SJSA1 (cell line): ENCODE measurements at regions not wholly inside any gene's neighbourhood (a gene's known extent, or its start where the extent isn't known, plus 50 kb on each side); places are given as distances from the start of the nearest gene placed in this dataset.

Experiments
- DNase-seq, 2 experiments: peaks; one replicate each; pipeline ENCODE4 v3.0.0-alpha.2; 2015 to 2020; ENCODE audit warnings: low spot score in 2 of 2, low read depth in 1 of 2
- H3K27ac ChIP-seq: fragments of 250-450 bp; sonication (Bioruptor Pico); 2 replicates; pipeline ENCODE4 v1.5.1; 2020; ENCODE audit warnings: mild to moderate bottlenecking, moderate library complexity
- H3K27me3 ChIP-seq: fragments of 250-450 bp; sonication (Bioruptor Pico); replicated peaks from 2 replicates; pipeline ENCODE4 v1.5.1; 2020; ENCODE audit warnings: mild to moderate bottlenecking, moderate library complexity
- H3K36me3 ChIP-seq: fragments of 250-450 bp; sonication (Bioruptor Pico); 2 replicates; pipeline ENCODE4 v1.5.1; 2020; ENCODE audit warnings: mild to moderate bottlenecking
- H3K4me1 ChIP-seq: fragments of 250-450 bp; sonication (Bioruptor Pico); replicated peaks from 2 replicates; pipeline ENCODE4 v1.6.1; 2021; ENCODE audit warnings: mild to moderate bottlenecking
- H3K4me3 ChIP-seq: fragments of 250-450 bp; sonication (Bioruptor Pico); 2 replicates; pipeline ENCODE4 v1.5.1; 2020; ENCODE audit warnings: mild to moderate bottlenecking
- H3K9me3 ChIP-seq: fragments of 250-450 bp; sonication (Bioruptor Pico); replicated peaks from 2 replicates; pipeline ENCODE4 v1.5.1; 2020; ENCODE audit warnings: mild to moderate bottlenecking

DNA sequence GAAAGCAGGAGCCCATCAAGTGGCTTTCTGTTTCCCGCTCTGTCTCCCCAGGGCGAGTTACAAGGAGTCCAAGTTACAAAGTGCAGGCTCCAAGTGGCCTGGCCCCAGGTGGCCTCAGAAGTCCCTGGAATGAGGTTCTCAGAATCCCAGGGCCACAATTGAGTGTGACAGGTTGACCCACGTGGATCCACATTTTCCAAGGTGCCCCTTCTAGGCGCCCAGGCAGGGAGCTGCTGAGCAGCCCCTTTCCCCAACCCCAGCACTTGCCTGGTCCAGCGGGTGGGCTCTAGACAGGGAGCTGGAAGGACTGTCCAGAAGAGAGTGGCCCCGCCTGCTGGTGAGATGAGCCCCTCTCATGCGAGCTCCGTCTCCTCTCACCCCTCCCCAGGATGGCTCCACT lies 253.4 kb downstream of the CYP26B1 start:
- no peaks in the 10 kb centered on the region for H3K36me3 ChIP-seq
- DNase-seq, result no peak
- H3K9me3 ChIP-seq, result no peaks in the 10 kb centered on the region
- 0 out of 2 replicates have a peak, but pooled peaks cover 3% of the 10 kb centered on the region for H3K4me1 ChIP-seq
- H3K27ac ChIP-seq, result no peak overlapping the region
- H3K27me3 ChIP-seq, result no peaks in the 10 kb centered on the region
- H3K4me3 ChIP-seq, result no peak overlapping the region

DNA sequence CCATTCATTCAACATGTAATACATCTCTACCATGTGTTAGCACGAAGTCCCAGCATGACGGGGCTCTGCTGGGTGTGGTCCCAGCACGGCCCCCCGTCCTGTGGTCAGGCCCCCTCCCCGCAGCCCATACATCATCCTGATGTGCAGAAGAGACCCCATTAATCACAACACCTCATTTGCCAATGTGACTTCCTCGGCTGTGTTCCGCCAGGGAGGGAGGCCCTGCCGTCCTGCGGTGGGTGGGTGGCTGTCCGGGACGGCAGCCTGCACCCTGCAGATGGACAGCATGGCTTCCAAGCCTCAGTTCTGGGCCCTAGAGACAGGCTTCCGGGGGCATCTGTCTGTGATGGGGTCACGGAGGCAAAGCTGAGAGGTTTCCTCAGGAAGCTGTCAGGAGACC lies 254.0 kb downstream of the CYP26B1 start:
- Histone ChIP-seq H3K27me3 (no peaks in the 10 kb centered on the region), H3K4me3 (no peak overlapping the region), H3K27ac (no peak overlapping the region), H3K36me3 (no peaks in the 10 kb centered on the region), H3K9me3 (no peaks in the 10 kb centered on the region), H3K4me1 (0 out of 2 replicates have a peak, but pooled peaks cover 3% of the 10 kb centered on the region)
- no peak for DNase-seq

DNA sequence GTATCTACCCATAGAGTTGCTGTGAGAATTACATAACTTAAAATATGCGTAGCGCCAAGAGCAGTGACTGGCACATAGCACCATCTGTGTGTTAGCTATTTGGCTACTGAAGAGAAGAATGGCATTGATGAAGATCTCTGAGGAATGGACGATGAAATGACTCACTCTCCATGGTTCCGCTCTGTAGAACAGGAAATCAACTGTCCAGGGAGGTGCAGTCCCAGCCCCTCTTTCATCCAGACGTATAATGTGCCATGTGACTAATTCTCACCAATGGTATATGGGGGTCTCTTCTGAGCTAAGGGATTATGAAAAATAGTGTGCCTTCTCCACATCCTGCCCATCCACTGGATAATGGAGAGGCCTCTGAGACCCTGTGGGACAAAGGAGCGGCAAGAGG lies 254.8 kb downstream of the CYP26B1 start:
- H3K36me3 ChIP-seq, result no peaks in the 10 kb centered on the region

DNA sequence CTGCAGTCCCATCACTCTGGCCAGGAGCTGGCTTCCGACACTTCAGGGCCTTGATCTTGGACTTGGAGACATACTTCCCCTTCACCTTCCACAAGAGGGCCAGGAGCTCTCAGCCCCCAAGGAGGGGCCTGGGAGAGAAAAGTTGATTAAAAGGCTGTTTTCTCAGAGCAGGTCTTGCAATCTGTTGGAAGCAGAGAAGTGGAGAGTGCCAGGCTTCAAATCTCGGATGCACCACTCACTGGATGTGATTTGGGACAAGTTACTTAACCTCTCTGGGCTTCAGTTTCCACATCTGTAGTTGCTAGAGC lies 255.3 kb downstream of the CYP26B1 start:
- DNase-seq, result no peak
- Histone ChIP-seq H3K9me3 (no peaks in the 10 kb centered on the region), H3K36me3 (no peaks in the 10 kb centered on the region), H3K27me3 (no peaks in the 10 kb centered on the region), H3K27ac (no peak overlapping the region), H3K4me3 (no peak overlapping the region), H3K4me1 (0 out of 2 replicates have a peak, but pooled peaks cover 3% of the 10 kb centered on the region)

More for the DNA sequence above, 254.8 kb downstream of the CYP26B1 start:
- H3K4me1 ChIP-seq, result 0 out of 2 replicates have a peak, but pooled peaks cover 3% of the 10 kb centered on the region
- no peak overlapping the region for H3K4me3 ChIP-seq
- H3K27me3 ChIP-seq, result no peaks in the 10 kb centered on the region
- H3K9me3 ChIP-seq, result no peaks in the 10 kb centered on the region
- H3K27ac ChIP-seq, result no peak overlapping the region
- no peak for DNase-seq

DNA sequence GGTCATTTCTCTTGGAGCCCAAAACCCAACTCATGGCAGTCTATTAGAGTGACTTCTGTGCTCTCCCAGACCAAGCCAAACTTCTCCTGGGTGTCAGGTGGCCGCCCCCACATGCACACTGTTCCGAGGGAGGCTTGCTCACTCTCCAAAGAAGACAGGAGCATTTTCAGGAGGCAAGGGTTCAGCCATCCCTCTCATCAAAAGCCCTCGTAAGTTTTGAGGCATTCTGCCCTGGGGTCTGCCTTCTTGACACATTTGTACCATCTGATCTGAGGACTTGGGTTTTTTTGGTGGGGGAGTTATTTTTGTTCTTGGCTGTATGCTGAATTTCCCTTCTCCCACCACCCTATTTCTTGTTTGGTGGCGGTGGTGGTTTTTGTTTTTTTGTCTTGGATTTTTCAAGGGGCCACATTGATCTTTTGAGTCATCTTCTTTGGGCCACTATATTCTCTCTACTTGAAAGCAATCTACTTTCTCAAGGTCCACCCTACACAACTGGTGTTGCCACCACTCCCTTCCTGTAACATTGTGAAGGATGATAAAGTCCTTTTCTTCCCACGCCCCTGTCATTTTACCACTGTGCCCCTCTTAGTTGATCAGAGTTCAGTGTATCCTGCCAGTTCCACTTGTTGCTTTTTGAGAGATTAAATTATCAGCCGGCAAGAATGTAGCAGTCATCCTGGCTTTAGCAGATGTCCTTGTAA lies 255.8 kb downstream of the CYP26B1 start:
- H3K27ac ChIP-seq, result no peak overlapping the region
- DNase-seq, result no peak
- 0 out of 2 replicates have a peak, but pooled peaks cover 3% of the 10 kb centered on the region for H3K4me1 ChIP-seq
- no peaks in the 10 kb centered on the region for H3K27me3 ChIP-seq
- no peaks in the 10 kb centered on the region for H3K9me3 ChIP-seq
- no peak overlapping the region for H3K4me3 ChIP-seq
- H3K36me3 ChIP-seq, result no peaks in the 10 kb centered on the region

DNA sequence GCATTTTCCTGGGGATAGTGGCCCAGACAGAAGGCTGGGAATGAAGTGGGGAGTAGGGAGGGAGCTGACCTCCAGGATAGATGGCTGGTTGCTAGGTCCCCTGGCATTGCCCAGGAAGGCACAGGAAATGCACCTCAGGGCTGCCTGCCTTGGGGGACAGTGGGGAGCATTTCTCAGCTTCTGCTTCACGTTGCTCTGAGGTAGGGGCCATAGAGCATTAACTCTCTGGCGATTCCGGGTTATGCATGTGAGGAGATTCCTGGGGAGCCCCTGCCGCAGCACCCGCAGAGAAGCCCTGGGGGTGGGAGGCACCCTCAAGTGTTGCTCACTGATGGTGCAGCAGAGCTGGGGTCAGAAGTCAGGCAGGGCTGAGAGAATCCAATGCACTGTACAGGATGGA lies 256.5 kb downstream of the CYP26B1 start:
- no peaks in the 10 kb centered on the region for H3K36me3 ChIP-seq
- H3K4me1 ChIP-seq, result peaks cover 6% of the 10 kb centered on the region
- no peak overlapping the region for H3K4me3 ChIP-seq
- no peak overlapping the region for H3K27ac ChIP-seq
- no peaks in the 10 kb centered on the region for H3K27me3 ChIP-seq
- no peak for DNase-seq
- no peaks in the 10 kb centered on the region for H3K9me3 ChIP-seq

DNA sequence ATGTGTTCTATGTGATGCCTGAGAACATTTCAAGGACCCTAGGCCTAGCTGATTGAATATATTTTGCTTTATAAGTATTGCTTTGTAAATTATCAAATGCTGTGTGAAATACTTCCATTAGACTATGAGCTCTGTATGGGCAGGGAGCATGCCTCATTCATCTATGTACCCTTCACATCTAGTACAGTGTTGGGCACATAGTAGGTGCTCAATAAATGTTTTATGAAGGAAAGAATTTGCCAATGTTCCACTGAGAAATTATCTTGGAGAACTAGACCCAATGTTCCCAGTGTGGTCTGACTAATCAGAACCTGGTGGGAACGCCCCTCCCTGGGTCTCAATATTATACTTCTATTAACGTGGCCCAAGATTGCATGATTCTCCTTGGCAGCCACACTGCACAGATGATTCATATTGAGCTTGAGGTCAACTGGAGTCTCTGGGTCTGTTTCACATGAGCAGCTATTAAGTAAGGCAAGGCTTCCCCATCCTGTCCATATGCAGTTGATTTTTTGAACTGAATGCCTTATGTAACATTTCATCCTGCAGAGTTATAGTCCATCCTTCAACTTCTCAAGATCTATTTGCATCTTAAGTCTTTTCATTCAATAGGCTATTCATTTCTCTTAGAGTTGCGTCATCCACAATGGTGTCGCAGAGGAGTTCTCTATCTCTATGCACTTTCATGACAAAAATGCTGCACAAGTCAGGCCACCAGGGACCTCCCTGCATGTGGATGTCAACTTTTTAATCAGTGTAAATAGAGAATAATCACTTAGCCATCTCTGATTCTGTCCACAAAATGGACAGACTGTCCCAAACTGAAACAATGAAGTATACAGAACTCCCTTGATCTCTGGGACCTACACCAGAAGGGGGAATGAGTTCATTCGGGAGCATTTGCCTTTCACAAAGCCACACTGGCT lies 257.6 kb downstream of the CYP26B1 start:
- H3K4me3 ChIP-seq, result no peak overlapping the region
- no peaks in the 10 kb centered on the region for H3K9me3 ChIP-seq
- no peaks in the 10 kb centered on the region for H3K27me3 ChIP-seq
- H3K36me3 ChIP-seq, result no peaks in the 10 kb centered on the region
- peaks cover 8% of the 10 kb centered on the region for H3K4me1 ChIP-seq
- DNase-seq, result no peak
- no peak overlapping the region for H3K27ac ChIP-seq

DNA sequence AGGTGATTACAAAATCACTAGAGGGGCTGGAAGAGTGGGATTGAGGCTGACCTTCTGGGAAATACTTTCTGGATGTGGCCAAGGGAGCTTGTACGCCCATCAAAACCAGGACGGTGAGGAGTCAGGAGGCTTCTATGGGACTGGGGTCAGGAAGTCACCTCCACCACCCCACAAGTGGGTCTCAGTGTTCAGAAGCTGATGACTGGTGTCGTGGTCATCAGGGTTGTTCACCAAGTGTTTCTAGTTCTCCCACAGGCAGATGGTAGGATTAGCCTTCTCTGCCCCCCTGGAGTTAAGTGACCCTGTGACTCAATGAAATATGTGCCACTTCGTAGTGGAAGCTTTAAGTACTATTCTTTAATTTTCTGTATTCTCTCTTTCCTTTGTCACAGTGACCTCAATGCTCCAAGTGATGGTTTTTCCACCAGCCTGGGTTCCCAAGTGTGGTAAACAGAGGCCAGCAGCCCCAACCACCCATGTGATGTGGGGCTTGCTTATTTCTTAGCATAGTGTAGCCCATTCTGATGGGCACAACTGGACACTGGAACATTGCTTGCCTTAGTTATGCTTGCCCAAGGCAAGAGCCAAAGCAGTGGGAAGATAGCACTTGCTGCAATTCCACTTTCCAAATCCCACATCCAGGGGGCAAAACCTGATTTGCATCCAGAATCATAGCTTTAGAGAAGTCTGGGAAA lies 258.8 kb downstream of the CYP26B1 start:
- H3K27ac ChIP-seq, result no peak overlapping the region
- peaks cover 12% of the 10 kb centered on the region for H3K4me1 ChIP-seq
- no peak for DNase-seq
- H3K36me3 ChIP-seq, result no peaks in the 10 kb centered on the region
- H3K27me3 ChIP-seq, result no peaks in the 10 kb centered on the region
- H3K9me3 ChIP-seq, result 0 out of 2 replicates have a peak, but pooled peaks cover 3% of the 10 kb centered on the region
- no peak overlapping the region for H3K4me3 ChIP-seq

DNA sequence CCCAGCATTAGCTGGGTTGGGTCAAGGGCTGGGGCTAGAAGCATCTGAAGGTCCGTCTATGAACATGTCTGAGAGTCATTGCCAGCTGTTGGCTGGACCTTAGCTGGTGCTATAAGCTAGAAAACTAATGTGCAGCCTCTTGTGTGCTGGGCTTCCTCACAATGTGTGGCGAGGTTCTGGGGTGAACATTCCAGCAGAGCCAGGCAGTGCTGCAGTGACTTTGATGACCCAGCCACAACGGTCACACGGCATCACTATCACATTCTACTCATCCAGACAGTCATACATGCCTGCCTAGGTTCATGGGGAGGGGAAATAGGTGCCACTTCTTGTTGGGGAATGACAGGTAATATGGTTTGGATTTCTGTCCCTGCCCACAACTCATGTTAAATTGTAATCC lies 260.5 kb downstream of the CYP26B1 start:
- H3K27ac ChIP-seq, result no peak overlapping the region
- 0 out of 2 replicates have a peak, but pooled peaks cover 3% of the 10 kb centered on the region for H3K9me3 ChIP-seq
- no peaks in the 10 kb centered on the region for H3K36me3 ChIP-seq
- H3K27me3 ChIP-seq, result no peaks in the 10 kb centered on the region
- DNase-seq, result no peak
- H3K4me3 ChIP-seq, result no peak overlapping the region
- peaks cover 28% of the 10 kb centered on the region for H3K4me1 ChIP-seq

DNA sequence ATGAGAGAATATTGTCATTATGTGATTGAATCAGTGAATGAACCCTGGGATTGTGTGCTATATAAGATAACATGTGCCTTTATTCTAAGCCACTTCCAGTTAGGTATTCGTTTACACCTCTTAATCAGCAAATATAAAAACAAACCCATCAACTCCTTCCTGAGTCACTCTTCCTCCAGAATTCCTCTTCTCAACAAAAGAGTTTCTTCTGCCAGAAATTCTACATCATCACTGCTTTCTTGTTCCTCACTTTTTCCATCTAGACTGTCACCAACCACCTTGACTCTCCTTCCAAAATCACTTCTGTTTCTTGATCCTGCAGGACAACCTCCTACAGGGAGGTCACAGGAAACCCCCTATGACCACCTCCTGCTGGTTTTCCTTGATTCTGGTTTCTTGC lies 261.4 kb downstream of the CYP26B1 start:
- Histone ChIP-seq H3K27ac (no peak overlapping the region), H3K36me3 (no peaks in the 10 kb centered on the region), H3K9me3 (0 out of 2 replicates have a peak, but pooled peaks cover 3% of the 10 kb centered on the region), H3K4me3 (no peak overlapping the region), H3K27me3 (no peaks in the 10 kb centered on the region), H3K4me1 (peaks cover 32% of the 10 kb centered on the region)
- no peak for DNase-seq

DNA sequence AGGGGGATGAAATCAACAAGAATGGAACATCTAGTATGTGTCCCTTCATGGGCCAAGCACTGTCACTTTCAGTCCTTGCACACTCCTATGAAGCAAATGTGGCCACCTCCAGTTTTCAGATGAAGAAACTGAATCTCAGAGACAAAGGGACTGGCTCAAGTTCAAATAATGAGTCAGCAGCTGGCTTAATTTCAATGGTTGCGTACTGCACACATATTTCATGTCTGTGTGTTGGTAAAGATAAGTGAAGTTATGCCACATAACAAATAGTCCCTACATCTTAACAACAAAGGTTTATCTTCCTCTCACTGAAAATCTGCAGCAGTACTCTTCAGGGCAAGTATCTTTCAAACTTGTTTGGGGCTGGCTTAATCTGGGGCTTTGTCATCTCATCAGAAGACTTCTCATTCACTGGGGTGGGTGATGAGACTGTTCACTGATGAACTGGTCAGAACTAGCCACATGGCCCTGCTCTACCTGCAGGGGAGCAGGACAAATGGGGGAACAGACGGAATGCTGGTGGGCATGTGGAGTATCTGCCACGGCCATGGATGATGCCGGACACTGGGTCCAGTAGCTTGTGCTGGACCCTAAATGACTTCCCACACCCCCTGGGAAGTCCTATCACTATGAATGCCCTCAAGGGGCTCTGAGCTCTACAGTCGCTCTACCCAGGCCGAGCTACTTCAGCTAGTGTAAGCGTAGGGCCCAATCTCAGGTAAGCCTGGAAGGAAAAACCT lies 263.2 kb downstream of the CYP26B1 start:
- Histone ChIP-seq H3K4me1 (peaks cover 39% of the 10 kb centered on the region), H3K27me3 (no peaks in the 10 kb centered on the region), H3K27ac (no peak overlapping the region), H3K9me3 (0 out of 2 replicates have a peak, but pooled peaks cover 3% of the 10 kb centered on the region), H3K4me3 (no peak overlapping the region), H3K36me3 (no peaks in the 10 kb centered on the region)
- peak in 1 of 2 experiments; percentile 28 for DNase-seq

DNA sequence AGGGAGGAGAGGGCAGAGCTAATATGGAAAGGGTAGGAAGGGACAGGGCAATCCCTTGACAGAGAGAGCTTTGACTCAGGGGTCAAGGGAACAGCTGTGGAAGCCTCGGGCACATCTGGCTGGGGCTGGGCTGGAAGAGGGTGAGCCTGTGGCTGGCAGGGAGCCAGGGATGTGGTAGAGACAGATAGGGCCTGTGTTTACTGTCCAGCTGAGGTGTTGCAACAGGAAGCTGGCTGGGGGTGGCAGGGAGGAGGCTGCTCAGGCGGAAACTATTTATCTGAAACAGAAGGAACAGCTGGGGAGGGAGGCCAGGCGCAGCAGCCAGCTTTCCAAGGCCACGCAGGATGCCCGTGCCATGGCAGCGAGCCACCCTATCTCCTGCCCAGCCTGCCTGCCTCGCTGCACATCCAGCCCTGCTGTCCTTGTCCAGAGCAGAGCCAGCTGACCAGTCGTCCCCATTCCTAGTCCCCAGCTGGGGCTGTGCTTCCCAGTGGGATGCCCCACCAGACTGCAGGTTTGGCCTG lies 264.7 kb downstream of the CYP26B1 start:
- DNase-seq, result peak; percentile 53 to 83
- no peak overlapping the region for H3K4me3 ChIP-seq
- H3K27me3 ChIP-seq, result no peaks in the 10 kb centered on the region
- no peaks in the 10 kb centered on the region for H3K36me3 ChIP-seq
- peaks cover 39% of the 10 kb centered on the region for H3K4me1 ChIP-seq
- H3K27ac ChIP-seq, result no peak overlapping the region
- H3K9me3 ChIP-seq, result 0 out of 2 replicates have a peak, but pooled peaks cover 3% of the 10 kb centered on the region
